H9 (cell line): ENCODE measurements at regions not wholly inside any gene's neighbourhood (a gene's known extent, or its start where the extent isn't known, plus 50 kb on each side); places are given as distances from the start of the nearest gene placed in this dataset.
"Not testable (repeated sequence)": the region's sequence is repeated elsewhere in the genome, so short reads cannot be mapped to it uniquely, and the experiment has no call there.

Experiments used
- DNase-seq: peaks from one replicate; pipeline ENCODE4 v3.0.0-alpha.2; 2017
- H2AFZ ChIP-seq: one replicate; pipeline ENCODE4 v1.6.1; 2013; ENCODE audit warnings: mild to moderate bottlenecking, low read length, control low read depth, moderate library complexity
- H2AK5ac ChIP-seq: 2 replicates; pipeline ENCODE4 v1.6.1; 2013; ENCODE audit warnings: low read length, control low read depth, mixed read lengths; ENCODE audit not compliant: insufficient read length
- H2BK120ac ChIP-seq: one replicate; pipeline ENCODE4 v1.6.1; 2013; ENCODE audit warnings: low read depth, mild to moderate bottlenecking, low read length, control low read depth, inconsistent platforms; ENCODE audit not compliant: poor library complexity, severe bottlenecking
- H2BK12ac ChIP-seq: 2 replicates; pipeline ENCODE4 v1.6.1; 2013; ENCODE audit warnings: low read length, control low read depth, mixed read lengths, low read depth; ENCODE audit not compliant: insufficient read length
- H2BK15ac ChIP-seq: 2 replicates; pipeline ENCODE4 v1.6.1; 2013; ENCODE audit warnings: low read depth, low read length, control low read depth
- H2BK20ac ChIP-seq: one replicate; pipeline ENCODE4 v1.6.1; 2013; ENCODE audit warnings: low read depth, mild to moderate bottlenecking, low read length, control low read depth, inconsistent platforms; ENCODE audit not compliant: poor library complexity, severe bottlenecking
- H2BK5ac ChIP-seq: 2 replicates; pipeline ENCODE4 v1.6.1; 2013; ENCODE audit warnings: low read length, control low read depth, mixed read lengths; ENCODE audit not compliant: insufficient read length
- H3K14ac ChIP-seq: 2 replicates; pipeline ENCODE4 v1.6.1; 2013; ENCODE audit warnings: low read length, control low read depth; ENCODE audit not compliant: insufficient read depth
- H3K18ac ChIP-seq: 2 replicates; pipeline ENCODE4 v1.6.1; 2013; ENCODE audit warnings: low read depth, mild to moderate bottlenecking, mixed read lengths, low read length, control low read depth; ENCODE audit not compliant: insufficient read length
- H3K23ac ChIP-seq: 2 replicates; pipeline ENCODE4 v1.6.1; 2013; ENCODE audit warnings: low read length, control low read depth, mixed read lengths, low read depth; ENCODE audit not compliant: insufficient read length
- H3K23me2 ChIP-seq: 2 replicates; pipeline ENCODE4 v1.6.1; 2013; ENCODE audit warnings: low read depth, mild to moderate bottlenecking, mixed read lengths, low read length, control low read depth; ENCODE audit not compliant: insufficient read length, poor library complexity, severe bottlenecking
- H3K27ac ChIP-seq: 2 replicates; pipeline ENCODE4 v1.5.1; 2013; ENCODE audit warnings: low read length, control low read depth, mixed read lengths, low read depth; ENCODE audit not compliant: insufficient read length
- H3K27me3 ChIP-seq: 2 replicates; pipeline ENCODE4 v1.6.1; 2013; ENCODE audit warnings: low read length, control low read depth, inconsistent platforms; ENCODE audit not compliant: insufficient read depth
- H3K4ac ChIP-seq: 2 replicates; pipeline ENCODE4 v1.6.1; 2013; ENCODE audit warnings: low read depth, mild to moderate bottlenecking, control low read depth, inconsistent platforms, low read length, moderate library complexity
- H3K4me1 ChIP-seq: 2 replicates; pipeline ENCODE4 v1.6.1; 2013; ENCODE audit warnings: low read length, control low read depth, inconsistent platforms; ENCODE audit not compliant: insufficient read depth
- H3K4me2 ChIP-seq: 2 replicates; pipeline ENCODE4 v1.6.1; 2013; ENCODE audit warnings: low read length, control low read depth, mixed read lengths; ENCODE audit not compliant: insufficient read length, insufficient read depth
- H3K56ac ChIP-seq: 2 replicates; pipeline ENCODE4 v1.6.1; 2013; ENCODE audit warnings: low read depth, mild to moderate bottlenecking, mixed read lengths, low read length, control low read depth; ENCODE audit not compliant: insufficient read length
- H3K79me1 ChIP-seq: 2 replicates; pipeline ENCODE4 v1.6.1; 2013; ENCODE audit warnings: low read depth, mild to moderate bottlenecking, moderate library complexity, low read length, control low read depth, inconsistent platforms; ENCODE audit not compliant: insufficient read depth, poor library complexity, severe bottlenecking
- H3K79me2 ChIP-seq: 2 replicates; pipeline ENCODE4 v1.6.1; 2013; ENCODE audit warnings: low read length, control low read depth, inconsistent platforms; ENCODE audit not compliant: insufficient read depth
- H3K9ac ChIP-seq: 2 replicates; pipeline ENCODE4 v1.6.1; 2013; ENCODE audit warnings: low read length, control low read depth, mixed read lengths; ENCODE audit not compliant: insufficient read length; ENCODE audit errors: extremely low read depth
- H3K9me3 ChIP-seq: one replicate; pipeline ENCODE4 v1.6.1; 2013; ENCODE audit warnings: low read depth, low read length, inconsistent platforms; ENCODE audit not compliant: control insufficient read depth
- H3T11ph ChIP-seq: one replicate; pipeline ENCODE4 v1.6.1; 2013; ENCODE audit warnings: mild to moderate bottlenecking, low read length, control low read depth, inconsistent platforms
- H4K20me1 ChIP-seq: one replicate; pipeline ENCODE4 v1.6.1; 2013; ENCODE audit not compliant: control insufficient read depth, insufficient read length, insufficient read depth
- H4K5ac ChIP-seq: 2 replicates; pipeline ENCODE4 v1.6.1; 2013; ENCODE audit warnings: low read depth, mild to moderate bottlenecking, mixed read lengths, low read length, control low read depth; ENCODE audit not compliant: insufficient read length
- H4K8ac ChIP-seq: replicated peaks from 2 replicates; pipeline ENCODE4 v1.6.1; 2013; ENCODE audit warnings: low read length, control low read depth, mixed read lengths, low read depth; ENCODE audit not compliant: insufficient read length
- H4K91ac ChIP-seq: 2 replicates; pipeline ENCODE4 v1.6.1; 2013; ENCODE audit warnings: low read depth, mild to moderate bottlenecking, moderate library complexity, mixed read lengths, low read length, control low read depth; ENCODE audit not compliant: insufficient read length
- H3K27ac Mint-ChIP-seq, 3 experiments: 2 replicates in 2 of 3; 3 replicates in 1 of 3; pipeline ENCODE4 v1.8.0; 2020 to 2021; ENCODE audit warnings: mixed read lengths in 3 of 3, mild to moderate bottlenecking in 1 of 3, moderate library complexity in 1 of 3
- H3K27me3 Mint-ChIP-seq: 2 replicates; pipeline ENCODE4 v1.8.0; 2021; ENCODE audit warnings: low read depth, mild to moderate bottlenecking, moderate library complexity, mixed read lengths
- H3K36me3 Mint-ChIP-seq, 3 experiments: 2 replicates in 2 of 3; 3 replicates in 1 of 3; pipeline ENCODE4 v1.8.0; 2020 to 2021; ENCODE audit warnings: low read depth in 3 of 3, mixed read lengths in 3 of 3; ENCODE audit not compliant: insufficient read depth in 1 of 3
- H3K4me1 Mint-ChIP-seq, 2 experiments: 2 replicates each; pipeline ENCODE4 v1.8.0; 2020; ENCODE audit warnings: mixed read lengths in 2 of 2
- H3K4me3 Mint-ChIP-seq, 2 experiments: 2 replicates in 1 of 2; 3 replicates in 1 of 2; pipeline ENCODE4 v1.8.0; 2020 to 2021; ENCODE audit warnings: mild to moderate bottlenecking in 2 of 2, mixed read lengths in 2 of 2, moderate library complexity in 1 of 2
- H3K9me3 Mint-ChIP-seq, 2 experiments: 2 replicates in 1 of 2; 3 replicates in 1 of 2; pipeline ENCODE4 v1.8.0; 2020; ENCODE audit warnings: mild to moderate bottlenecking in 2 of 2, mixed read lengths in 2 of 2, moderate library complexity in 1 of 2
- WGBS: extraction: QIAGEN DNeasy Blood & Tissue Kit; methylation state at CpG from one replicate; pipeline ENCODE4 v1.1.7; 2013; ENCODE audit warnings: missing lambda C conversion rate, low lambda C conversion rate, mixed read lengths; ENCODE audit not compliant: insufficient read length; ENCODE audit errors: extremely low coverage; 5-methylcytosine and 5-hydroxymethylcytosine counted together
- TF ChIP-seq, protein P1 (sequence below): fragments of 200-600 bp; sonication (generic); conservative IDR thresholded peaks from 3 replicates; pipeline ENCODE4 v1.8.0; 2021; ENCODE audit warnings: antibody characterized with exemption, mild to moderate bottlenecking

DNA sequence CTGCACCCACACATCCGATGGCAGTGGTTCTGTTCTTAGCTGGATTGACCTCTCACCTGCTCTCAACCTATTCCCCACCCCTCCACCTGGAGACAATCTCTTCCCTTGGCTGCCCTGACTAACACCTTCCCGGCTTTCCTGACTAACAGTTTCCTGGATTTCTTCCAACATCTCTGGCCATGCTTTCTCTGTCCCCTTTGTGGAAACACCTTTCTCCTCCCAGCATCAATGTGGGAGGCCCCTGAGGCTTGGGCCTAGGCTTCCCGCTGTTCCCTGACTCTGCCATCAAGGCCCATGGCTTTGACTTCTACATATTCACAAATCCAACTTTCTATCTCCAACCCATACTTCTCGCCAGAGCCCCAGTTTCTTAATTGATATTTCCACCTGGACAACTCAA, 142.8 kb upstream of the ATP2B2 start:
- no peak overlapping the region for H2BK12ac ChIP-seq
- no peak overlapping the region for H3K27ac ChIP-seq
- no peaks in the 10 kb centered on the region for H3K9me3 ChIP-seq
- DNase-seq = no peak
- Mint-ChIP-seq H3K27me3 (peaks cover 16% of the 10 kb centered on the region), H3K4me1 (no peaks in the 10 kb centered on the region), H3K36me3 (no peaks in the 10 kb centered on the region), H3K27ac (no peak overlapping the region), H3K9me3 (no peaks in the 10 kb centered on the region), H3K4me3 (no peak overlapping the region)
- H2AK5ac ChIP-seq = no peak overlapping the region
- H3K79me1 ChIP-seq = no peaks in the 10 kb centered on the region
- no peak overlapping the region for H2BK120ac ChIP-seq
- no peak overlapping the region for H3K4me2 ChIP-seq
- H3K27me3 ChIP-seq = no peaks in the 10 kb centered on the region
- no peak overlapping the region for H3T11ph ChIP-seq
- H2BK15ac ChIP-seq = no peak overlapping the region
- TF ChIP-seq, protein P1, sequence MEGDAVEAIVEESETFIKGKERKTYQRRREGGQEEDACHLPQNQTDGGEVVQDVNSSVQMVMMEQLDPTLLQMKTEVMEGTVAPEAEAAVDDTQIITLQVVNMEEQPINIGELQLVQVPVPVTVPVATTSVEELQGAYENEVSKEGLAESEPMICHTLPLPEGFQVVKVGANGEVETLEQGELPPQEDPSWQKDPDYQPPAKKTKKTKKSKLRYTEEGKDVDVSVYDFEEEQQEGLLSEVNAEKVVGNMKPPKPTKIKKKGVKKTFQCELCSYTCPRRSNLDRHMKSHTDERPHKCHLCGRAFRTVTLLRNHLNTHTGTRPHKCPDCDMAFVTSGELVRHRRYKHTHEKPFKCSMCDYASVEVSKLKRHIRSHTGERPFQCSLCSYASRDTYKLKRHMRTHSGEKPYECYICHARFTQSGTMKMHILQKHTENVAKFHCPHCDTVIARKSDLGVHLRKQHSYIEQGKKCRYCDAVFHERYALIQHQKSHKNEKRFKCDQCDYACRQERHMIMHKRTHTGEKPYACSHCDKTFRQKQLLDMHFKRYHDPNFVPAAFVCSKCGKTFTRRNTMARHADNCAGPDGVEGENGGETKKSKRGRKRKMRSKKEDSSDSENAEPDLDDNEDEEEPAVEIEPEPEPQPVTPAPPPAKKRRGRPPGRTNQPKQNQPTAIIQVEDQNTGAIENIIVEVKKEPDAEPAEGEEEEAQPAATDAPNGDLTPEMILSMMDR = no peak
- no peak overlapping the region for H3K4ac ChIP-seq
- no peaks in the 10 kb centered on the region for H3K23me2 ChIP-seq
- no peak overlapping the region for H4K8ac ChIP-seq
- H3K56ac ChIP-seq = no peak overlapping the region
- no peak overlapping the region for H2BK20ac ChIP-seq
- no peak overlapping the region for H3K23ac ChIP-seq
- no peak overlapping the region for H4K91ac ChIP-seq
- H3K4me1 ChIP-seq = no peaks in the 10 kb centered on the region
- no peaks in the 10 kb centered on the region for H3K79me2 ChIP-seq
- H4K20me1 ChIP-seq = no peaks in the 10 kb centered on the region
- WGBS = no CpG with 5 or more reads among the region's 4 CpGs
- no peak overlapping the region for H3K18ac ChIP-seq
- no peak overlapping the region for H3K9ac ChIP-seq
- no peak overlapping the region for H3K14ac ChIP-seq
- H2AFZ ChIP-seq = no peak overlapping the region
- H4K5ac ChIP-seq = no peak overlapping the region
- no peak overlapping the region for H2BK5ac ChIP-seq

DNA sequence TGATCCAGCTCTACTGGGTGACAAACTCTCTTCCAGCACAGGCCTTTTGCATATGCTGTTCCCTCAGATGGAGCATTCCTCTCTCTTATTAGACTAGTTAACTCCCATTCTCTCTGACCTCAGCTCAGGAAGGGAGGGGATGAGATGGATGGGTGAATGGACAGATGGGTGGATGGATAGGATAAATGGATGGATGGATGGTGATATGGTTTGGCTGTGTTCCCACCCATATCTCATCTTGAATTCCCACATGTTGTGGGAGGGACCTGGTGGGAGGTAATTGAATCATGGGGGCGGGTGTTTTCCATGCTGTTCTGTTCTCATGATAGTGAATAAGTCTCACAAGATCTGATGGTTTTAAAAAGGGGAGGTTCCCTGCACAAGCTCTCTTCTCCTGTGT, 144.1 kb upstream of the ATP2B2 start:
- H3K79me2 ChIP-seq, H2BK120ac ChIP-seq, H2BK20ac ChIP-seq, H3K14ac ChIP-seq, H3K23ac ChIP-seq, H4K20me1 ChIP-seq, H4K5ac ChIP-seq, H2AFZ ChIP-seq, H3K27me3 ChIP-seq, H3K9me3 ChIP-seq, H3K4ac ChIP-seq, H2BK12ac ChIP-seq, H3K27me3 Mint-ChIP-seq, H2BK15ac ChIP-seq, H3K4me1 Mint-ChIP-seq, H3K23me2 ChIP-seq, H3K27ac ChIP-seq, H4K91ac ChIP-seq, H3K4me1 ChIP-seq, H2AK5ac ChIP-seq, H3K18ac ChIP-seq, H2BK5ac ChIP-seq, H3K27ac Mint-ChIP-seq, H3K79me1 ChIP-seq, H3K9ac ChIP-seq, DNase-seq, H3K36me3 Mint-ChIP-seq, H3K56ac ChIP-seq, H3K9me3 Mint-ChIP-seq, H3T11ph ChIP-seq, H3K4me3 Mint-ChIP-seq, H4K8ac ChIP-seq, H3K4me2 ChIP-seq: not testable (repeated sequence)
- no CpG with 5 or more reads among the region's 1 CpG for WGBS
